ENCODE measurements at regions not wholly inside any gene's neighbourhood (a gene's known extent, or its start where the extent isn't known, plus 50 kb on each side); places are given as distances from the start of the nearest gene placed in this dataset.

- Histone ChIP-seq H3K4me3 (ENCODE audit: low read length) (no peak overlapping the region), H2AFZ (ENCODE audit: low read depth, low read length) (no peak overlapping the region), H3K9me2 (ENCODE audit: insufficient read depth, low read length) (no peaks in the 10 kb centered on the region), H3K9ac (ENCODE audit: low read length) (no peak overlapping the region), H3K27ac (ENCODE audit: low read length) (peak overlapping the region; percentile 66), H3K79me2 (replicated peaks; ENCODE audit: insufficient read depth, low read length) (no peaks in the 10 kb centered on the region), H3K4me2 (ENCODE audit: low read length) (peak overlapping the region; percentile 4), H3F3A (ENCODE audit: insufficient read depth, low read length, poor library complexity, severe bottlenecking) (peaks cover 5% of the 10 kb centered on the region), H3K9me3 (ENCODE audit: low read length) (no peaks in the 10 kb centered on the region), H4K20me1 (ENCODE audit: insufficient read depth) (no peaks in the 10 kb centered on the region), H3K36me3 (ENCODE audit: insufficient read depth, low read length) (no peaks in the 10 kb centered on the region), H3K27me3 (ENCODE audit: insufficient read depth, low read depth, low read length) (no peaks in the 10 kb centered on the region)
- TF ChIP-seq SMC3 (conservative IDR thresholded peaks at IDR 0.05; ENCODE audit: poor library complexity) = no peak
- TF ChIP-seq EP300 (conservative IDR thresholded peaks at IDR 0.05; ENCODE audit: poor library complexity, severe bottlenecking) = no peak
- TF ChIP-seq MXI1 (conservative IDR thresholded peaks at IDR 0.05; ENCODE audit: poor library complexity, severe bottlenecking) = no peak
- TF ChIP-seq POLR2AphosphoS5 (IDR thresholded peaks at IDR 0.05) = no peak
- TF ChIP-seq CTCF (IDR thresholded peaks at IDR 0.05; ENCODE audit: poor library complexity, severe bottlenecking) = no peak
- no peak for TF ChIP-seq EZH2 (IDR thresholded peaks at IDR 0.05; ENCODE audit: borderline replicate concordance, insufficient read depth, low read length, poor library complexity, severe bottlenecking)
- TF ChIP-seq RAD21 (conservative IDR thresholded peaks at IDR 0.05) = no peak
- TF ChIP-seq REST (IDR thresholded peaks at IDR 0.05; ENCODE audit: borderline replicate concordance) = no peak
- no peak for TF ChIP-seq TAF1 (IDR thresholded peaks at IDR 0.05; ENCODE audit: low read depth)
These were observed 656.1 kb upstream of the NEGR1 start for GRCh38 chr1:72938408-72938807.

- Histone ChIP-seq H3K36me3 (ENCODE audit: insufficient read depth, low read length) (no peaks in the 10 kb centered on the region), H3F3A (ENCODE audit: insufficient read depth, low read length, poor library complexity, severe bottlenecking) (peaks cover 5% of the 10 kb centered on the region), H3K4me2 (ENCODE audit: low read length) (no peak overlapping the region), H4K20me1 (ENCODE audit: insufficient read depth) (no peaks in the 10 kb centered on the region), H3K9ac (ENCODE audit: low read length) (no peak overlapping the region), H3K79me2 (replicated peaks; ENCODE audit: insufficient read depth, low read length) (no peaks in the 10 kb centered on the region), H3K9me3 (ENCODE audit: low read length) (no peaks in the 10 kb centered on the region), H2AFZ (ENCODE audit: low read depth, low read length) (no peak overlapping the region), H3K9me2 (ENCODE audit: insufficient read depth, low read length) (no peaks in the 10 kb centered on the region), H3K27me3 (ENCODE audit: insufficient read depth, low read depth, low read length) (no peaks in the 10 kb centered on the region), H3K27ac (ENCODE audit: low read length) (peak overlapping the region; percentile 66), H3K4me3 (ENCODE audit: low read length) (no peak overlapping the region)
- TF ChIP-seq SMC3 (conservative IDR thresholded peaks at IDR 0.05; ENCODE audit: poor library complexity) (peak; percentile 35), TAF1 (IDR thresholded peaks at IDR 0.05; ENCODE audit: low read depth) (no peak), REST (IDR thresholded peaks at IDR 0.05; ENCODE audit: borderline replicate concordance) (peak; percentile 93), EP300 (conservative IDR thresholded peaks at IDR 0.05; ENCODE audit: poor library complexity, severe bottlenecking) (peak; percentile 99), EZH2 (IDR thresholded peaks at IDR 0.05; ENCODE audit: borderline replicate concordance, insufficient read depth, low read length, poor library complexity, severe bottlenecking) (no peak), MXI1 (conservative IDR thresholded peaks at IDR 0.05; ENCODE audit: poor library complexity, severe bottlenecking) (peak; percentile 22), RAD21 (conservative IDR thresholded peaks at IDR 0.05) (peak; percentile 35), CTCF (IDR thresholded peaks at IDR 0.05; ENCODE audit: poor library complexity, severe bottlenecking) (no peak), POLR2AphosphoS5 (IDR thresholded peaks at IDR 0.05) (peak; percentile 97)
These were observed 655.6 kb upstream of the NEGR1 start for GRCh38 chr1:72937905-72938304.
